ENCODE measurements at regions not wholly inside any gene's neighbourhood (a gene's known extent, or its start where the extent isn't known, plus 50 kb on each side); places are given as distances from the start of the nearest gene placed in this dataset.

DNA sequence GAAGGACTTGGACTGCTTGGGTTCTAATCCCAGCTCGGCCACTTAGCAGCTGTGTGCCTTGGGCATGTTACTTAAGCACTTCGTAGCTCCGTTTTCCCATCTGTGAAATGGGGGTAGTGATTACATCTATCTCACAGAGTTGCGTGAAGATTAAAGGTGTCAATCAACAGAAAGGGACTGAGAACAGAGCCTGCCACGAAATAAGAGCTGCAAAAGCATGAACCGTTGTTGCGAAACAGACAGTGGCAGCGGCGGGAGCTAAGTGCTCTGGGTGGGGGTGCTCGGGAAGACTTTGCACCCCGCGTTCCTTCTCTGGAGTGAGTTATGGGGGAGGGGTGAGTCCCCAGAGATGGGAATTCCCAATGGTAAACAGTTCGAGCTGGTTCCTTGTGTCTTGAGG lies 79.6 kb upstream of the LHX1 start:
- Histone ChIP-seq H3K27ac (ENCODE audit: extremely low read depth, low read depth, low read length) (no peak overlapping the region), H3K4me1 (ENCODE audit: control insufficient read depth, insufficient read depth, low read length) (no peaks in the 10 kb centered on the region), H3K9me3 (ENCODE audit: control insufficient read depth, insufficient read depth, low read depth, low read length) (no peaks in the 10 kb centered on the region), H3K36me3 (ENCODE audit: control insufficient read depth in 2 of 2, insufficient read depth in 1 of 2, low read length in 2 of 2) (no peaks in the 10 kb centered on the region), H3K4me3 (ENCODE audit: low read depth, low read length) (no peak overlapping the region)
- TF ChIP-seq ZNF121 (tag by site-specific recombination; IDR thresholded peaks at IDR 0.05) (no peak), ZNF155 (tag by site-specific recombination; IDR thresholded peaks at IDR 0.05) (no peak), ZSCAN23 (tag by site-specific recombination; IDR thresholded peaks at IDR 0.05) (no peak), ZNF391 (tag by site-specific recombination; IDR thresholded peaks at IDR 0.05; ENCODE audit: borderline replicate concordance, low read depth) (no peak), ZNF37A (tag by site-specific recombination; IDR thresholded peaks at IDR 0.05) (no peak), ZNF610 (tag by site-specific recombination; IDR thresholded peaks at IDR 0.05; ENCODE audit: borderline replicate concordance) (no peak), ZNF660 (tag by site-specific recombination; IDR thresholded peaks at IDR 0.05) (no peak), ZNF548 (tag by site-specific recombination; IDR thresholded peaks at IDR 0.05) (no peak)
- TF ChIP-seq, protein P1, sequence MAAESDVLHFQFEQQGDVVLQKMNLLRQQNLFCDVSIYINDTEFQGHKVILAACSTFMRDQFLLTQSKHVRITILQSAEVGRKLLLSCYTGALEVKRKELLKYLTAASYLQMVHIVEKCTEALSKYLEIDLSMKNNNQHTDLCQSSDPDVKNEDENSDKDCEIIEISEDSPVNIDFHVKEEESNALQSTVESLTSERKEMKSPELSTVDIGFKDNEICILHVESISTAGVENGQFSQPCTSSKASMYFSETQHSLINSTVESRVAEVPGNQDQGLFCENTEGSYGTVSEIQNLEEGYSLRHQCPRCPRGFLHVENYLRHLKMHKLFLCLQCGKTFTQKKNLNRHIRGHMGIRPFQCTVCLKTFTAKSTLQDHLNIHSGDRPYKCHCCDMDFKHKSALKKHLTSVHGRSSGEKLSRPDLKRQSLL (tag by site-specific recombination; IDR thresholded peaks at IDR 0.05) = no peak
- ChIA-PET CTCF (interaction anchor here (1.8 kb wide), 1 partner anchor 10 kb away, joined by 7 read pairs; no protein-coding TSS in a partner anchor), POLR2A (interaction anchor here (1.2 kb wide), 1 partner anchor 81 kb away, joined by 3 read pairs; no protein-coding TSS in a partner anchor)

DNA sequence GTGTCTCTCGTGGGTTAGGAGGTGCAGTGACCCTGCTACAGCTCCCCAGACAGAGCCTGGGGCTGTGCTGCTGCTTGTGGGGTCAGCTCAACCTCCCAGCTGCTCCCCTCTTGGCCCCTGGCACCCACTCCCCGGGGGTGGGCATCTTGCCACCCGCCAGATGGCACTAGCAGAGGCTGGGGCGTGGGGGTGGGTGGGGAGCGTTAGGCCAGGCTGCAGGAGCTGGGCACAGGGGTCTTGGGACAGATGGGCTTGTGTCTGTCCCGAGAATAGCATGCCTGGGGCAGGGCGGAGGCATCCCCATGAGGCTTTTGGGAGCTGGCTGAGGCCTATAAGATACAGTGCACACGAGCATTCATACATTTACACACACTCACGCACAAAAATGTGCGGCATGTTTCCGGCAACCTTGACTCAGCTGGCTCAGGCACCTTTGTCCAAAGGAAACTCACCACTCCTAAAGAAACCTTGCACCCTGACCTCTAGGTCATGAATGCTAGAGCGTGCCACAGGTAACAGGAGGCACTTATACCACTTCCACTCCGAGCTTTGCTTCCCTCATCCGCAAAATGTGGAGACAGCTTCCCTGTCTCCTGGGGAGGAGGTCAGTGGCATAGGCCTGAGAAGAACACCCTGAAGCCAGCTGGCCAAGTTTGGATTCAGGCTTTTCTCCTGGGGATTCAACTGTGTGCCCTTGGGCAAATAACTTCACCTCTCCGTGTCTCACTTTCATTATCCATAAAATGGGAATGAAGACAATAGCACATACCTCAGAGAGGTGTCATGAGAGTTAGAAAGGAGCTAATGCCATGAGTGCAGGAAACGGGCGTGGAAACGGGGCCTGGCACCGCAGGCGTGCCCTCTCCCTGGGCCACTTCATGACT lies 78.9 kb upstream of the LHX1 start:
- H3K27ac ChIP-seq (ENCODE audit: extremely low read depth, low read depth, low read length) = no peak overlapping the region
- no peaks in the 10 kb centered on the region for H3K4me1 ChIP-seq (ENCODE audit: control insufficient read depth, insufficient read depth, low read length)
- H3K9me3 ChIP-seq (ENCODE audit: control insufficient read depth, insufficient read depth, low read depth, low read length) = no peaks in the 10 kb centered on the region
- ChIA-PET POLR2A (interaction anchor here (1.2 kb wide), 1 partner anchor 81 kb away, joined by 3 read pairs; no protein-coding TSS in a partner anchor), CTCF (interaction anchor here (1.2 to 1.8 kb wide), 2 partner anchors 8 to 10 kb away, joined by 4 to 7 read pairs; no protein-coding TSS in a partner anchor)
- H3K4me3 ChIP-seq (ENCODE audit: low read depth, low read length) = no peak overlapping the region
- H3K36me3 ChIP-seq (ENCODE audit: control insufficient read depth in 2 of 2, insufficient read depth in 1 of 2, low read length in 2 of 2) = no peaks in the 10 kb centered on the region
- TF ChIP-seq, protein P2, sequence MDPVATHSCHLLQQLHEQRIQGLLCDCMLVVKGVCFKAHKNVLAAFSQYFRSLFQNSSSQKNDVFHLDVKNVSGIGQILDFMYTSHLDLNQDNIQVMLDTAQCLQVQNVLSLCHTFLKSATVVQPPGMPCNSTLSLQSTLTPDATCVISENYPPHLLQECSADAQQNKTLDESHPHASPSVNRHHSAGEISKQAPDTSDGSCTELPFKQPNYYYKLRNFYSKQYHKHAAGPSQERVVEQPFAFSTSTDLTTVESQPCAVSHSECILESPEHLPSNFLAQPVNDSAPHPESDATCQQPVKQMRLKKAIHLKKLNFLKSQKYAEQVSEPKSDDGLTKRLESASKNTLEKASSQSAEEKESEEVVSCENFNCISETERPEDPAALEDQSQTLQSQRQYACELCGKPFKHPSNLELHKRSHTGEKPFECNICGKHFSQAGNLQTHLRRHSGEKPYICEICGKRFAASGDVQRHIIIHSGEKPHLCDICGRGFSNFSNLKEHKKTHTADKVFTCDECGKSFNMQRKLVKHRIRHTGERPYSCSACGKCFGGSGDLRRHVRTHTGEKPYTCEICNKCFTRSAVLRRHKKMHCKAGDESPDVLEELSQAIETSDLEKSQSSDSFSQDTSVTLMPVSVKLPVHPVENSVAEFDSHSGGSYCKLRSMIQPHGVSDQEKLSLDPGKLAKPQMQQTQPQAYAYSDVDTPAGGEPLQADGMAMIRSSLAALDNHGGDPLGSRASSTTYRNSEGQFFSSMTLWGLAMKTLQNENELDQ (tag by site-specific recombination; IDR thresholded peaks at IDR 0.05; ENCODE audit: low read depth) = no peak
- TF ChIP-seq ZNF37A (tag by site-specific recombination; IDR thresholded peaks at IDR 0.05) (no peak), ZNF658 (tag by site-specific recombination; IDR thresholded peaks at IDR 0.05) (no peak), MEIS1 (CRISPR knock-in tag; IDR thresholded peaks at IDR 0.05; ENCODE audit: borderline replicate concordance) (no peak), MYNN (tag by site-specific recombination; IDR thresholded peaks at IDR 0.05; ENCODE audit: borderline replicate concordance) (no peak), KLF7 (tag by site-specific recombination; IDR thresholded peaks at IDR 0.05; ENCODE audit: borderline replicate concordance) (no peak)
- TF ChIP-seq, protein P3, sequence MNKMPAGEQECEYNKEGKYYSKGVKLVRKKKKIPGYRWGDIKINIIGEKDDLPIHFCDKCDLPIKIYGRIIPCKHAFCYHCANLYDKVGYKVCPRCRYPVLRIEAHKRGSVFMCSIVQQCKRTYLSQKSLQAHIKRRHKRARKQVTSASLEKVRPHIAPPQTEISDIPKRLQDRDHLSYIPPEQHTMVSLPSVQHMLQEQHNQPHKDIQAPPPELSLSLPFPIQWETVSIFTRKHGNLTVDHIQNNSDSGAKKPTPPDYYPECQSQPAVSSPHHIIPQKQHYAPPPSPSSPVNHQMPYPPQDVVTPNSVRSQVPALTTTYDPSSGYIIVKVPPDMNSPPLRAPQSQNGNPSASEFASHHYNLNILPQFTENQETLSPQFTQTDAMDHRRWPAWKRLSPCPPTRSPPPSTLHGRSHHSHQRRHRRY (tag by site-specific recombination; IDR thresholded peaks at IDR 0.05) = no peak

DNA sequence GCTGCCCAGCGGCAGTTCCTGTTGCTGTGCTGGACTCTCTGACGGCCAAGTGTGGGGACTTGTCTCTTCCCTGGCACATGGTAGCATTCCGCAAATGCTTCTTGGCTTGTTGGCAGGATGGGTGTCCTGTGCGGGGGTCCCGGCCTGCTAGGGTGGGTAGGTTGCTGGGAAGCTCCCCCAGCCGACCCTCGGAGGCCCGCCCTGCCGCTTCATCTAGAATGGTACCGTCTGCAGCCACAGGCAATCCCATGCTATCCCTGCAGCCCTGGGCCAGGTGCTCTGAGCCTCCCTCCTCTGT lies 78.3 kb upstream of the LHX1 start:
- ChIA-PET CTCF (interaction anchor here (1.2 to 1.8 kb wide), 2 partner anchors 9 kb away, joined by 4 to 7 read pairs; no protein-coding TSS in a partner anchor), POLR2A (no interaction called here)
- Histone ChIP-seq H3K4me1 (ENCODE audit: control insufficient read depth, insufficient read depth, low read length) (no peaks in the 10 kb centered on the region), H3K9me3 (ENCODE audit: control insufficient read depth, insufficient read depth, low read depth, low read length) (no peaks in the 10 kb centered on the region), H3K27ac (ENCODE audit: extremely low read depth, low read depth, low read length) (no peak overlapping the region), H3K4me3 (ENCODE audit: low read depth, low read length) (no peak overlapping the region), H3K36me3 (ENCODE audit: control insufficient read depth in 2 of 2, insufficient read depth in 1 of 2, low read length in 2 of 2) (no peaks in the 10 kb centered on the region)
- TF ChIP-seq ZNF707 (tag by site-specific recombination; IDR thresholded peaks at IDR 0.05) = no peak
- TF ChIP-seq ZFP37 (tag by site-specific recombination; IDR thresholded peaks at IDR 0.05) = no peak
- TF ChIP-seq ZNF24 (tag by site-specific recombination; IDR thresholded peaks at IDR 0.05) = no peak
- no peak for TF ChIP-seq TRIM28 (IDR thresholded peaks at IDR 0.05; ENCODE audit: borderline replicate concordance, low read length)
- TF ChIP-seq SCRT1 (tag by site-specific recombination; IDR thresholded peaks at IDR 0.05; ENCODE audit: borderline replicate concordance) = no peak
- TF ChIP-seq, protein P4, sequence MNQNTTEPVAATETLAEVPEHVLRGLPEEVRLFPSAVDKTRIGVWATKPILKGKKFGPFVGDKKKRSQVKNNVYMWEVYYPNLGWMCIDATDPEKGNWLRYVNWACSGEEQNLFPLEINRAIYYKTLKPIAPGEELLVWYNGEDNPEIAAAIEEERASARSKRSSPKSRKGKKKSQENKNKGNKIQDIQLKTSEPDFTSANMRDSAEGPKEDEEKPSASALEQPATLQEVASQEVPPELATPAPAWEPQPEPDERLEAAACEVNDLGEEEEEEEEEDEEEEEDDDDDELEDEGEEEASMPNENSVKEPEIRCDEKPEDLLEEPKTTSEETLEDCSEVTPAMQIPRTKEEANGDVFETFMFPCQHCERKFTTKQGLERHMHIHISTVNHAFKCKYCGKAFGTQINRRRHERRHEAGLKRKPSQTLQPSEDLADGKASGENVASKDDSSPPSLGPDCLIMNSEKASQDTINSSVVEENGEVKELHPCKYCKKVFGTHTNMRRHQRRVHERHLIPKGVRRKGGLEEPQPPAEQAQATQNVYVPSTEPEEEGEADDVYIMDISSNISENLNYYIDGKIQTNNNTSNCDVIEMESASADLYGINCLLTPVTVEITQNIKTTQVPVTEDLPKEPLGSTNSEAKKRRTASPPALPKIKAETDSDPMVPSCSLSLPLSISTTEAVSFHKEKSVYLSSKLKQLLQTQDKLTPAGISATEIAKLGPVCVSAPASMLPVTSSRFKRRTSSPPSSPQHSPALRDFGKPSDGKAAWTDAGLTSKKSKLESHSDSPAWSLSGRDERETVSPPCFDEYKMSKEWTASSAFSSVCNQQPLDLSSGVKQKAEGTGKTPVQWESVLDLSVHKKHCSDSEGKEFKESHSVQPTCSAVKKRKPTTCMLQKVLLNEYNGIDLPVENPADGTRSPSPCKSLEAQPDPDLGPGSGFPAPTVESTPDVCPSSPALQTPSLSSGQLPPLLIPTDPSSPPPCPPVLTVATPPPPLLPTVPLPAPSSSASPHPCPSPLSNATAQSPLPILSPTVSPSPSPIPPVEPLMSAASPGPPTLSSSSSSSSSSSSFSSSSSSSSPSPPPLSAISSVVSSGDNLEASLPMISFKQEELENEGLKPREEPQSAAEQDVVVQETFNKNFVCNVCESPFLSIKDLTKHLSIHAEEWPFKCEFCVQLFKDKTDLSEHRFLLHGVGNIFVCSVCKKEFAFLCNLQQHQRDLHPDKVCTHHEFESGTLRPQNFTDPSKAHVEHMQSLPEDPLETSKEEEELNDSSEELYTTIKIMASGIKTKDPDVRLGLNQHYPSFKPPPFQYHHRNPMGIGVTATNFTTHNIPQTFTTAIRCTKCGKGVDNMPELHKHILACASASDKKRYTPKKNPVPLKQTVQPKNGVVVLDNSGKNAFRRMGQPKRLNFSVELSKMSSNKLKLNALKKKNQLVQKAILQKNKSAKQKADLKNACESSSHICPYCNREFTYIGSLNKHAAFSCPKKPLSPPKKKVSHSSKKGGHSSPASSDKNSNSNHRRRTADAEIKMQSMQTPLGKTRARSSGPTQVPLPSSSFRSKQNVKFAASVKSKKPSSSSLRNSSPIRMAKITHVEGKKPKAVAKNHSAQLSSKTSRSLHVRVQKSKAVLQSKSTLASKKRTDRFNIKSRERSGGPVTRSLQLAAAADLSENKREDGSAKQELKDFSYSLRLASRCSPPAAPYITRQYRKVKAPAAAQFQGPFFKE (tag by site-specific recombination; IDR thresholded peaks at IDR 0.05; ENCODE audit: borderline replicate concordance) = no peak

Measured in HEK293 (cell line).